CD4-positive, alpha-beta T cell treated with Interleukin-2 at 100 ng/mL for 4 hours (primary cell): ENCODE measurements at regions not wholly inside any gene's neighbourhood (a gene's known extent, or its start where the extent isn't known, plus 50 kb on each side); places are given as distances from the start of the nearest gene placed in this dataset.

Source experiments
- DNase-seq: peaks from one replicate; pipeline ENCODE4 v3.0.0-alpha.2; 2020; ENCODE audit warnings: low spot score

GRCh38 chr7:50166997-50167965 is 74.2 kb upstream of the ZPBP start:
- peak; percentile 33 for DNase-seq

- DNase-seq = peak; percentile 59
Observed at GRCh38 chr7:50164559-50165170, 71.6 kb upstream of the ZPBP start.

GRCh38 chr7:50160206-50160605 is 67.2 kb upstream of the ZPBP start:
- DNase-seq = no peak

GRCh38 chr7:50159154-50159553 is 66.1 kb upstream of the ZPBP start:
- no peak for DNase-seq

- no peak for DNase-seq
Observed at GRCh38 chr7:50156706-50157105, 63.7 kb upstream of the ZPBP start.

GRCh38 chr7:50156163-50156562 is 63.1 kb upstream of the ZPBP start:
- DNase-seq = peak; percentile 15

- DNase-seq = no peak
Observed at GRCh38 chr7:50155755-50156154, 62.7 kb upstream of the ZPBP start.

- DNase-seq = no peak
Observed at GRCh38 chr7:50153995-50154394, 60.9 kb upstream of the ZPBP start.

- no peak for DNase-seq
Observed at GRCh38 chr7:50153148-50153547, 60.1 kb upstream of the ZPBP start.

- no peak for DNase-seq
Observed at GRCh38 chr7:50152486-50152885, 59.4 kb upstream of the ZPBP start.

- DNase-seq = no peak
Observed at GRCh38 chr7:50151661-50152060, 58.6 kb upstream of the ZPBP start.

- DNase-seq = no peak
Observed at GRCh38 chr7:50151001-50151400, 58.0 kb upstream of the ZPBP start.

- peak; percentile 60 for DNase-seq
Observed at GRCh38 chr7:50149369-50149768, 56.3 kb upstream of the ZPBP start.

GRCh38 chr7:50147951-50148808 is 55.1 kb upstream of the ZPBP start:
- DNase-seq = peak; percentile 58

- DNase-seq = no peak
Observed at GRCh38 chr7:50146692-50147091, 53.6 kb upstream of the ZPBP start.

GRCh38 chr7:50145801-50146338 is 52.8 kb upstream of the ZPBP start:
- DNase-seq = no peak

GRCh38 chr7:50145226-50145625 is 52.2 kb upstream of the ZPBP start:
- no peak for DNase-seq
